Heart left ventricle (tissue), 13 donors: ENCODE measurements at regions not wholly inside any gene's neighbourhood (a gene's known extent, or its start where the extent isn't known, plus 50 kb on each side); places are given as distances from the start of the nearest gene placed in this dataset.

Experiments
- CTCF ChIP-seq, 12 donors: fragments of 200-600 bp; sonication (generic) in 4 of 12; IDR thresholded peaks; one replicate each; pipeline versions ENCODE4 v1.5.0 to v1.8.0; 2018 to 2022; ENCODE audit warnings: antibody characterized with exemption in 12 of 12, mild to moderate bottlenecking in 5 of 12
- POLR2A ChIP-seq, 2 donors: fragments of 450-650 bp; IDR thresholded peaks; one replicate each; pipeline ENCODE4 v1.6.1; 2017; ENCODE audit warnings: antibody characterized with exemption in 2 of 2, mild to moderate bottlenecking in 2 of 2, moderate library complexity in 2 of 2
- donor health status: ischemic (EF 13 %, LVEDD 7.1; RV severe dilation, severe dysfunction).
- donor health status: DM: no; HTN: yes; CAD: no.
- donor health status: DM: no; HTN: no; CAD: no.
- donor health status: ischemic (EF 25% LVEDD 6.9; RV normal size, moderate dysfunction).
- donor health status: ischemic (EF 25% LVEDD 5.7; RV mildly dilated, moderate dysfunction).
- donor health status: ischemic (EF 35%, LVEDD 5.7; RV mildly dilated, moderate dysfunction).
- donor health status: nonischemic (EF 11% LVEDD 7.7; RV severe dilation, severe dysfunction).
- donor health status: DM: yes; HTN: yes; CAD: no.
- donor health status: PGD.
- donor health status: ischemic (EF 29% LVEDD 5.4; RV normal size, mild dysfunction).
- donor health status: nonischemic (EF 23%, LVEDD 6.1; RV moderate dilation, normal function).

GRCh38 chr6:43971776-43972126 is 155.5 kb downstream of the MRPL14 start:
- no peak for TF ChIP-seq POLR2A (IDR thresholded peaks at IDR 0.05)
- TF ChIP-seq CTCF (IDR thresholded peaks at IDR 0.05): no peak
